OCI-LY7 (cell line): ENCODE measurements at regions not wholly inside any gene's neighbourhood (a gene's known extent, or its start where the extent isn't known, plus 50 kb on each side); places are given as distances from the start of the nearest gene placed in this dataset.

Source experiments
- BruUV-seq: library from RNA; stranded (reverse); fragments of 400-500 nt; replicated peaks from 2 replicates; lab custom pipeline; 2021; lab: Mats Ljungman, UMichigan
- CTCF ChIA-PET: fragments of 300-600 bp; sonication (Branson Sonifier 250); formaldehyde crosslinking; loops from one replicate; lab custom pipeline; 2022; ENCODE audit warnings: antibody characterized with exemption; ENCODE audit not compliant: unreplicated experiment; lab: Charles Lee
- POLR2A ChIA-PET: fragments of 300-600 bp; sonication (Branson Sonifier 250); formaldehyde crosslinking; loops from one replicate; lab custom pipeline; 2022; ENCODE audit warnings: antibody characterized with exemption; lab: Charles Lee
- DNase-seq: peaks from one replicate; pipeline ENCODE4 v3.0.0-alpha.2; 2015; ENCODE audit warnings: low spot score
- H2AFZ ChIP-seq: fragments of 200-600 bp; sonication (generic), shearing (Covaris generic); 2 replicates; pipeline ENCODE4 v1.6.1; 2014; ENCODE audit warnings: mild to moderate bottlenecking, antibody characterized with exemption, low read length, moderate library complexity
- H3K27ac ChIP-seq: fragments of 200-600 bp; sonication (generic); 2 replicates; pipeline ENCODE4 v1.5.1; 2014; ENCODE audit warnings: mixed run types, low read depth, mild to moderate bottlenecking, moderate library complexity, low read length, inconsistent platforms; ENCODE audit not compliant: poor library complexity, severe bottlenecking
- H3K36me3 ChIP-seq: fragments of 200-600 bp; sonication (generic); 2 replicates; pipeline ENCODE4 v1.6.1; 2014; ENCODE audit warnings: mild to moderate bottlenecking, antibody characterized with exemption, low read length, moderate library complexity, mixed read lengths; ENCODE audit not compliant: insufficient read depth
- H3K4me1 ChIP-seq: fragments of 200-600 bp; sonication (generic); 2 replicates; pipeline ENCODE4 v1.5.1; 2014; ENCODE audit warnings: mild to moderate bottlenecking, low read length; ENCODE audit not compliant: insufficient read depth, poor library complexity, severe bottlenecking
- H3K4me2 ChIP-seq: fragments of 200-600 bp; sonication (generic); 2 replicates; pipeline ENCODE4 v1.6.1; 2014; ENCODE audit warnings: mild to moderate bottlenecking, low read length
- H3K4me3 ChIP-seq: fragments of 200-600 bp; sonication (generic); 2 replicates; pipeline ENCODE4 v1.5.1; 2014; ENCODE audit warnings: mild to moderate bottlenecking, low read depth, low read length; ENCODE audit not compliant: poor library complexity, severe bottlenecking
- H3K79me2 ChIP-seq: fragments of 200-600 bp; sonication (generic); 2 replicates; pipeline ENCODE4 v1.6.1; 2016; ENCODE audit warnings: low read depth, mild to moderate bottlenecking, low read length, moderate library complexity, mixed read lengths; ENCODE audit not compliant: insufficient read depth
- H3K9me2 ChIP-seq: fragments of 200-600 bp; sonication (generic); 2 replicates; pipeline ENCODE4 v1.6.1; 2016; ENCODE audit warnings: mild to moderate bottlenecking, low read length, mixed read lengths; ENCODE audit not compliant: insufficient read depth
- H3K9me3 ChIP-seq: fragments of 200-600 bp; sonication (generic); 2 replicates; pipeline ENCODE4 v1.6.1; 2014; ENCODE audit warnings: mild to moderate bottlenecking, mixed run types, low read length, mixed read lengths
- H4K20me1 ChIP-seq: fragments of 200-600 bp; sonication (generic); 2 replicates; pipeline ENCODE4 v1.6.1; 2014; ENCODE audit warnings: mild to moderate bottlenecking, antibody characterized with exemption, low read length, moderate library complexity, mixed read lengths; ENCODE audit not compliant: insufficient read depth
- EZH2phosphoT487 ChIP-seq: fragments of 200-600 bp; sonication (generic); IDR thresholded peaks from 2 replicates; pipeline ENCODE4 v1.6.1; 2018; ENCODE audit warnings: low read depth, borderline replicate concordance, mild to moderate bottlenecking, mixed run types, antibody characterized with exemption, low read length, moderate library complexity, mixed read lengths
- intact Hi-C: fragments of 100-400 bp; cut with micrococcal nuclease; formaldehyde crosslinking; loops from one replicate; pipeline ENCODE4 v1.10.0; 2022; ENCODE audit not compliant: unreplicated experiment
- TF ChIP-seq, protein P1 (sequence below): fragments of 200-600 bp; sonication (generic); conservative IDR thresholded peaks from 2 replicates; pipeline ENCODE4 v1.5.1; 2014; ENCODE audit warnings: mild to moderate bottlenecking, antibody characterized with exemption, low read length, moderate library complexity, mixed read lengths

DNA sequence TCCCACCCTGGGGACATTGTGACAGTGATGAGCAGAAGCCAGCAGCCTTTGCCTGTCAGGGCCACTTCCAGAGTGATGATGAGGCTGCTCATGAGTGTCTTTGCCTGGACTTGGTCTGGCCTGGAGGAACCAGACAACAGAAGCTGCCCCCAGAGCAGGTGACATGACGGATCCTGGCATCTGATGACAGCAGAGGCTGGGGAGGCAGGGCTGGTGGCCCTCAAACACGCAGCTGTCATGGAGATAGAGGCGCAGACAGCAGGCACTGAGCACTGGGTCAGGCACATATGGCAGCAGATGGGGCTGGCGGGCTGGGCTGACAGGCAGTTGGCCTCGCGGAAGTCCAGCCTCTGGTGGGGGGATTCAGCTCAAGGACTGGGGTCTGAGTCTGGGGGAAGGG lies 66.4 kb upstream of the STUM start:
- no peak overlapping the region for H2AFZ ChIP-seq
- POLR2A ChIA-PET: interaction anchor here (0.8 to 1.0 kb wide), 2 partner anchors 11 to 46 kb away, joined by 3 to 6 read pairs; no protein-coding TSS in a partner anchor
- H3K4me2 ChIP-seq: no peak overlapping the region
- no peak for DNase-seq
- no peaks in the 10 kb centered on the region for H3K79me2 ChIP-seq
- CTCF ChIA-PET: no interaction called here
- H3K4me3 ChIP-seq: no peak overlapping the region
- H3K4me1 ChIP-seq: peaks cover 37% of the 10 kb centered on the region
- no peaks in the 10 kb centered on the region for H4K20me1 ChIP-seq
- no peak overlapping the region for H3K27ac ChIP-seq
- BruUV-seq: no TSS peak
- no peaks in the 10 kb centered on the region for H3K36me3 ChIP-seq
- TF ChIP-seq, protein P1, sequence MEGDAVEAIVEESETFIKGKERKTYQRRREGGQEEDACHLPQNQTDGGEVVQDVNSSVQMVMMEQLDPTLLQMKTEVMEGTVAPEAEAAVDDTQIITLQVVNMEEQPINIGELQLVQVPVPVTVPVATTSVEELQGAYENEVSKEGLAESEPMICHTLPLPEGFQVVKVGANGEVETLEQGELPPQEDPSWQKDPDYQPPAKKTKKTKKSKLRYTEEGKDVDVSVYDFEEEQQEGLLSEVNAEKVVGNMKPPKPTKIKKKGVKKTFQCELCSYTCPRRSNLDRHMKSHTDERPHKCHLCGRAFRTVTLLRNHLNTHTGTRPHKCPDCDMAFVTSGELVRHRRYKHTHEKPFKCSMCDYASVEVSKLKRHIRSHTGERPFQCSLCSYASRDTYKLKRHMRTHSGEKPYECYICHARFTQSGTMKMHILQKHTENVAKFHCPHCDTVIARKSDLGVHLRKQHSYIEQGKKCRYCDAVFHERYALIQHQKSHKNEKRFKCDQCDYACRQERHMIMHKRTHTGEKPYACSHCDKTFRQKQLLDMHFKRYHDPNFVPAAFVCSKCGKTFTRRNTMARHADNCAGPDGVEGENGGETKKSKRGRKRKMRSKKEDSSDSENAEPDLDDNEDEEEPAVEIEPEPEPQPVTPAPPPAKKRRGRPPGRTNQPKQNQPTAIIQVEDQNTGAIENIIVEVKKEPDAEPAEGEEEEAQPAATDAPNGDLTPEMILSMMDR: no peak
- no peak for TF ChIP-seq EZH2phosphoT487
- no peaks in the 10 kb centered on the region for H3K9me2 ChIP-seq
- intact Hi-C loops: no loop called here
- H3K9me3 ChIP-seq: no peaks in the 10 kb centered on the region

GRCh38 chr1:226482975-226483700 lies 65.4 kb upstream of the STUM start:
- Histone ChIP-seq H3K36me3 (no peaks in the 10 kb centered on the region), H3K79me2 (no peaks in the 10 kb centered on the region), H3K4me2 (no peak overlapping the region), H2AFZ (no peak overlapping the region), H3K27ac (no peak overlapping the region), H3K9me3 (no peaks in the 10 kb centered on the region), H4K20me1 (no peaks in the 10 kb centered on the region), H3K4me3 (no peak overlapping the region), H3K9me2 (no peaks in the 10 kb centered on the region), H3K4me1 (peaks cover 35% of the 10 kb centered on the region)
- ChIA-PET POLR2A (no interaction called here), CTCF (interaction anchor here (0.5 to 0.9 kb wide), 2 partner anchors 26 to 1028 kb away, joined by 3 to 4 read pairs; no protein-coding TSS in a partner anchor)
- no TSS peak for BruUV-seq
- intact Hi-C loops: no loop called here
- DNase-seq: no peak
- TF ChIP-seq EZH2phosphoT487: no peak
- TF ChIP-seq, protein P1: no peak

DNA sequence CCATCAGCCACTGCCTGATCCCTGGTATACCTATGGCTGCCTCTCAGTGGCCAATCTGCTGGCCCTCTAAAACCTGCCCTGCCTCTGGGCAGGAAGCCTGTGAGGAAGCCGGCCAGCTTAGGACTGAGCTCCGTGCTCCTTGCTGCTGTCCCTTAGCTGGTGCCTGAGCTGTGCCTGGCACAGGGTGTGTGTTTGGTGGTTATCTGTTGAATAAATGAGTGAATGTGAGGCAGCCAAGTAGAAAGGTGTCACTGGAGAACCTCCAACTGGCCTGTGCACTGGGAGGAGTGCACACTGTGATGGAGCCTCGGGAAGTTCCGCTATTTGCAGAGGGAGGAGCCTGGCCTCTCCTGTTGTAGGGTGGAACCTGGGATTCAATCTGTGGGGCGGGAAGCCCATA lies 63.4 kb upstream of the STUM start:
- Histone ChIP-seq H3K4me1 (peaks cover 43% of the 10 kb centered on the region), H3K4me2 (no peak overlapping the region), H3K9me3 (no peaks in the 10 kb centered on the region), H4K20me1 (no peaks in the 10 kb centered on the region), H3K36me3 (no peaks in the 10 kb centered on the region), H2AFZ (peak overlapping the region; percentile 65; the same call in 1 of the 2 replicates), H3K79me2 (no peaks in the 10 kb centered on the region), H3K9me2 (no peaks in the 10 kb centered on the region), H3K27ac (no peak overlapping the region), H3K4me3 (no peak overlapping the region)
- intact Hi-C loops: no loop called here
- TF ChIP-seq, protein P1: no peak
- TF ChIP-seq EZH2phosphoT487: no peak
- no TSS peak for BruUV-seq
- DNase-seq: no peak
- POLR2A ChIA-PET: interaction anchor here (0.7 kb wide), 1 partner anchor 20 kb away, joined by 3 read pairs; no protein-coding TSS in a partner anchor
- CTCF ChIA-PET: no interaction called here
